ENCODE measurements at regions not wholly inside any gene's neighbourhood (a gene's known extent, or its start where the extent isn't known, plus 50 kb on each side); places are given as distances from the start of the nearest gene placed in this dataset.

GRCh38 chr18:30280186-30280585 is 762.4 kb downstream of the DSC3 start:
- TF ChIP-seq, protein P1, sequence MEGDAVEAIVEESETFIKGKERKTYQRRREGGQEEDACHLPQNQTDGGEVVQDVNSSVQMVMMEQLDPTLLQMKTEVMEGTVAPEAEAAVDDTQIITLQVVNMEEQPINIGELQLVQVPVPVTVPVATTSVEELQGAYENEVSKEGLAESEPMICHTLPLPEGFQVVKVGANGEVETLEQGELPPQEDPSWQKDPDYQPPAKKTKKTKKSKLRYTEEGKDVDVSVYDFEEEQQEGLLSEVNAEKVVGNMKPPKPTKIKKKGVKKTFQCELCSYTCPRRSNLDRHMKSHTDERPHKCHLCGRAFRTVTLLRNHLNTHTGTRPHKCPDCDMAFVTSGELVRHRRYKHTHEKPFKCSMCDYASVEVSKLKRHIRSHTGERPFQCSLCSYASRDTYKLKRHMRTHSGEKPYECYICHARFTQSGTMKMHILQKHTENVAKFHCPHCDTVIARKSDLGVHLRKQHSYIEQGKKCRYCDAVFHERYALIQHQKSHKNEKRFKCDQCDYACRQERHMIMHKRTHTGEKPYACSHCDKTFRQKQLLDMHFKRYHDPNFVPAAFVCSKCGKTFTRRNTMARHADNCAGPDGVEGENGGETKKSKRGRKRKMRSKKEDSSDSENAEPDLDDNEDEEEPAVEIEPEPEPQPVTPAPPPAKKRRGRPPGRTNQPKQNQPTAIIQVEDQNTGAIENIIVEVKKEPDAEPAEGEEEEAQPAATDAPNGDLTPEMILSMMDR (conservative IDR thresholded peaks at IDR 0.05 in 1 of 2, IDR thresholded peaks at IDR 0.05 in 1 of 2; ENCODE audit: extremely low read depth in 1 of 2, insufficient read depth in 1 of 2, low read depth in 1 of 2, low read length in 2 of 2): no peak
- no peak for TF ChIP-seq EZH2 (IDR thresholded peaks at IDR 0.05; ENCODE audit: borderline replicate concordance, low read length)

All from mammary epithelial cell (primary cell).